Prostate gland (tissue), 2 donors: ENCODE measurements at regions not wholly inside any gene's neighbourhood (a gene's known extent, or its start where the extent isn't known, plus 50 kb on each side); places are given as distances from the start of the nearest gene placed in this dataset.

Source experiments
- DNase-seq: peaks from one replicate; pipeline ENCODE4 v3.0.0-alpha.2; 2019; ENCODE audit warnings: low spot score
- H3K27ac ChIP-seq, 2 donors: fragments of 200-600 bp; sonication (generic); 2 replicates each; pipeline ENCODE4 v1.5.1; 2017 to 2019
- H3K27me3 ChIP-seq: fragments of 200-600 bp; sonication (generic); replicated peaks from 2 replicates; pipeline ENCODE4 v1.5.1; 2019; ENCODE audit not compliant: insufficient read depth
- H3K36me3 ChIP-seq, 2 donors: fragments of 200-600 bp; sonication (generic); 1 replicate in 1 of 2; 2 replicates in 1 of 2; pipeline versions ENCODE4 v1.5.1 to v1.8.1; 2017 to 2019
- H3K4me1 ChIP-seq: fragments of 200-600 bp; sonication (generic); replicated peaks from 2 replicates; pipeline ENCODE4 v1.5.1; 2019
- H3K4me3 ChIP-seq, 2 donors: fragments of 200-600 bp; sonication (generic); 2 replicates each; pipeline ENCODE4 v1.5.1; 2017 to 2019
- H3K9me3 ChIP-seq: fragments of 200-600 bp; sonication (generic); 2 replicates; pipeline ENCODE4 v1.5.1; 2017
- POLR2A ChIP-seq: fragments of 450-650 bp; IDR thresholded peaks from one replicate; pipeline ENCODE4 v1.6.1; 2016; ENCODE audit warnings: antibody characterized with exemption, mild to moderate bottlenecking
- POLR2AphosphoS5 ChIP-seq: sonication (generic); formaldehyde crosslinking; IDR thresholded peaks from one replicate; pipeline ENCODE4 v1.6.1; 2017; ENCODE audit warnings: antibody characterized with exemption
- WGBS: methylation state at CpG from one replicate; pipeline ENCODE4 v1.1.5; 2018; 5-methylcytosine and 5-hydroxymethylcytosine counted together
- intact Hi-C: fragments of 100-400 bp; cut with DNase I; formaldehyde crosslinking; loops from one replicate; pipeline ENCODE4 v1.14.2; 2022
- TF ChIP-seq, protein P1 (sequence below), 4 experiments: fragments of 200-600 bp in 2 of 4; fragments of 450-650 bp in 2 of 4; sonication (generic) in 2 of 4; IDR thresholded peaks; 1 replicate in 3 of 4; 2 replicates in 1 of 4; pipeline ENCODE4 v1.5.1; 2016 to 2019; ENCODE audit warnings: antibody characterized with exemption in 4 of 4, mild to moderate bottlenecking in 2 of 4, moderate library complexity in 2 of 4

- Histone ChIP-seq H3K4me3 (no peak overlapping the region), H3K27ac (no peak overlapping the region), H3K36me3 (no peaks in the 10 kb centered on the region), H3K9me3 (no peaks in the 10 kb centered on the region), H3K27me3 (no peaks in the 10 kb centered on the region), H3K4me1 (no peaks in the 10 kb centered on the region)
- 88% methylated on average over 4 of the region's 4 CpGs for WGBS
- TF ChIP-seq POLR2AphosphoS5 (no peak), POLR2A (no peak)
- TF ChIP-seq, protein P1, sequence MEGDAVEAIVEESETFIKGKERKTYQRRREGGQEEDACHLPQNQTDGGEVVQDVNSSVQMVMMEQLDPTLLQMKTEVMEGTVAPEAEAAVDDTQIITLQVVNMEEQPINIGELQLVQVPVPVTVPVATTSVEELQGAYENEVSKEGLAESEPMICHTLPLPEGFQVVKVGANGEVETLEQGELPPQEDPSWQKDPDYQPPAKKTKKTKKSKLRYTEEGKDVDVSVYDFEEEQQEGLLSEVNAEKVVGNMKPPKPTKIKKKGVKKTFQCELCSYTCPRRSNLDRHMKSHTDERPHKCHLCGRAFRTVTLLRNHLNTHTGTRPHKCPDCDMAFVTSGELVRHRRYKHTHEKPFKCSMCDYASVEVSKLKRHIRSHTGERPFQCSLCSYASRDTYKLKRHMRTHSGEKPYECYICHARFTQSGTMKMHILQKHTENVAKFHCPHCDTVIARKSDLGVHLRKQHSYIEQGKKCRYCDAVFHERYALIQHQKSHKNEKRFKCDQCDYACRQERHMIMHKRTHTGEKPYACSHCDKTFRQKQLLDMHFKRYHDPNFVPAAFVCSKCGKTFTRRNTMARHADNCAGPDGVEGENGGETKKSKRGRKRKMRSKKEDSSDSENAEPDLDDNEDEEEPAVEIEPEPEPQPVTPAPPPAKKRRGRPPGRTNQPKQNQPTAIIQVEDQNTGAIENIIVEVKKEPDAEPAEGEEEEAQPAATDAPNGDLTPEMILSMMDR (IDR thresholded peaks at IDR 0.05), result no peak
- no peak for DNase-seq
- intact Hi-C loops, result no loop called here
These were observed 223.5 kb upstream of the SYT10 start for GRCh38 chr12:33663000-33663654.

GRCh38 chr12:33669349-33669748 lies 229.7 kb upstream of the SYT10 start:
- Histone ChIP-seq H3K4me3 (no peak overlapping the region), H3K27me3 (no peaks in the 10 kb centered on the region), H3K9me3 (no peaks in the 10 kb centered on the region), H3K4me1 (no peaks in the 10 kb centered on the region), H3K27ac (no peak overlapping the region), H3K36me3 (no peaks in the 10 kb centered on the region)
- WGBS, result 52% methylated on average over 2 of the region's 2 CpGs
- TF ChIP-seq POLR2A (no peak), POLR2AphosphoS5 (no peak)
- TF ChIP-seq, protein P1 (IDR thresholded peaks at IDR 0.05), result no peak
- intact Hi-C loops, result no loop called here
- no peak for DNase-seq

- no peak for TF ChIP-seq POLR2AphosphoS5
- TF ChIP-seq POLR2A, result no peak
- TF ChIP-seq, protein P1 (IDR thresholded peaks at IDR 0.05), result no peak
- 40% methylated on average over 5 of the region's 5 CpGs for WGBS
- no peaks in the 10 kb centered on the region for H3K9me3 ChIP-seq
- intact Hi-C loops, result no loop called here
- H3K4me3 ChIP-seq, result no peak overlapping the region
- H3K27ac ChIP-seq, result no peak overlapping the region
- no peaks in the 10 kb centered on the region for H3K4me1 ChIP-seq
- no peaks in the 10 kb centered on the region for H3K36me3 ChIP-seq
- no peaks in the 10 kb centered on the region for H3K27me3 ChIP-seq
- no peak for DNase-seq
These were observed 230.7 kb upstream of the SYT10 start for GRCh38 chr12:33670284-33670683.

- DNase-seq, result no peak
- no peak overlapping the region for H3K27ac ChIP-seq
- no peaks in the 10 kb centered on the region for H3K4me1 ChIP-seq
- no peaks in the 10 kb centered on the region for H3K9me3 ChIP-seq
- intact Hi-C loops, result no loop called here
- TF ChIP-seq POLR2AphosphoS5 (no peak), POLR2A (no peak)
- TF ChIP-seq, protein P1 (IDR thresholded peaks at IDR 0.05), result no peak
- H3K36me3 ChIP-seq, result no peaks in the 10 kb centered on the region
- no peak overlapping the region for H3K4me3 ChIP-seq
- H3K27me3 ChIP-seq, result no peaks in the 10 kb centered on the region
These were observed 232.1 kb upstream of the SYT10 start for GRCh38 chr12:33671676-33672075.

- intact Hi-C loops, result no loop called here
- no peaks in the 10 kb centered on the region for H3K9me3 ChIP-seq
- H3K27ac ChIP-seq, result no peak overlapping the region
- TF ChIP-seq, protein P1 (IDR thresholded peaks at IDR 0.05), result no peak
- TF ChIP-seq POLR2AphosphoS5 (no peak), POLR2A (no peak)
- no peak for DNase-seq
- H3K36me3 ChIP-seq, result no peaks in the 10 kb centered on the region
- no peaks in the 10 kb centered on the region for H3K27me3 ChIP-seq
- WGBS, result 75% methylated on average over 5 of the region's 5 CpGs
- H3K4me1 ChIP-seq, result no peaks in the 10 kb centered on the region
- no peak overlapping the region for H3K4me3 ChIP-seq
These were observed 233.4 kb upstream of the SYT10 start for GRCh38 chr12:33672836-33673577.
